ENCODE measurements at regions not wholly inside any gene's neighbourhood (a gene's known extent, or its start where the extent isn't known, plus 50 kb on each side); places are given as distances from the start of the nearest gene placed in this dataset.
"Not testable (repeated sequence)": the region's sequence is repeated elsewhere in the genome, so short reads cannot be mapped to it uniquely, and the experiment has no call there.

- not testable (repeated sequence) for TF ChIP-seq ZNF792 (tag by site-specific recombination; IDR thresholded peaks at IDR 0.05); ZBTB1 (tag by site-specific recombination; IDR thresholded peaks at IDR 0.05); ZNF670 (tag by site-specific recombination; IDR thresholded peaks at IDR 0.05; ENCODE audit: low read depth); YY1 (tag by site-specific recombination; IDR thresholded peaks at IDR 0.05); ZSCAN16 (tag by site-specific recombination; IDR thresholded peaks at IDR 0.05); ZFP41 (tag by site-specific recombination; IDR thresholded peaks at IDR 0.05; ENCODE audit: borderline replicate concordance); ZNF768 (tag by site-specific recombination; IDR thresholded peaks at IDR 0.05); ATF2 (tag by site-specific recombination; IDR thresholded peaks at IDR 0.05; ENCODE audit: low read depth); ZBTB49 (tag by site-specific recombination; IDR thresholded peaks at IDR 0.05; ENCODE audit: low read depth); ZNF146 (tag by site-specific recombination; IDR thresholded peaks at IDR 0.05); ZNF37A (tag by site-specific recombination; IDR thresholded peaks at IDR 0.05); ZNF169 (tag by site-specific recombination; IDR thresholded peaks at IDR 0.05); ZNF544 (tag by site-specific recombination; IDR thresholded peaks at IDR 0.05)
- TF ChIP-seq, protein P1, sequence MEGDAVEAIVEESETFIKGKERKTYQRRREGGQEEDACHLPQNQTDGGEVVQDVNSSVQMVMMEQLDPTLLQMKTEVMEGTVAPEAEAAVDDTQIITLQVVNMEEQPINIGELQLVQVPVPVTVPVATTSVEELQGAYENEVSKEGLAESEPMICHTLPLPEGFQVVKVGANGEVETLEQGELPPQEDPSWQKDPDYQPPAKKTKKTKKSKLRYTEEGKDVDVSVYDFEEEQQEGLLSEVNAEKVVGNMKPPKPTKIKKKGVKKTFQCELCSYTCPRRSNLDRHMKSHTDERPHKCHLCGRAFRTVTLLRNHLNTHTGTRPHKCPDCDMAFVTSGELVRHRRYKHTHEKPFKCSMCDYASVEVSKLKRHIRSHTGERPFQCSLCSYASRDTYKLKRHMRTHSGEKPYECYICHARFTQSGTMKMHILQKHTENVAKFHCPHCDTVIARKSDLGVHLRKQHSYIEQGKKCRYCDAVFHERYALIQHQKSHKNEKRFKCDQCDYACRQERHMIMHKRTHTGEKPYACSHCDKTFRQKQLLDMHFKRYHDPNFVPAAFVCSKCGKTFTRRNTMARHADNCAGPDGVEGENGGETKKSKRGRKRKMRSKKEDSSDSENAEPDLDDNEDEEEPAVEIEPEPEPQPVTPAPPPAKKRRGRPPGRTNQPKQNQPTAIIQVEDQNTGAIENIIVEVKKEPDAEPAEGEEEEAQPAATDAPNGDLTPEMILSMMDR (tag by site-specific recombination; IDR thresholded peaks at IDR 0.05), result not testable (repeated sequence)
These were observed 287.8 kb upstream of the PLGLB2 start for GRCh38 chr2:87460104-87460503.
